Activated T-helper 1 cell treated with anti-CD3 and anti-CD28 coated beads, Interleukin-2, amount 50 U/mL, for 16 hours (primary cell): ENCODE measurements at regions not wholly inside any gene's neighbourhood (a gene's known extent, or its start where the extent isn't known, plus 50 kb on each side); places are given as distances from the start of the nearest gene placed in this dataset.
"Not testable (repeated sequence)": the region's sequence is repeated elsewhere in the genome, so short reads cannot be mapped to it uniquely, and the experiment has no call there.

Experiments used
- DNase-seq, 2 donors: peaks; one replicate each; pipeline ENCODE4 v3.0.0-alpha.2; 2020; ENCODE audit warnings: low read depth in 1 of 2, low spot score in 1 of 2

DNA sequence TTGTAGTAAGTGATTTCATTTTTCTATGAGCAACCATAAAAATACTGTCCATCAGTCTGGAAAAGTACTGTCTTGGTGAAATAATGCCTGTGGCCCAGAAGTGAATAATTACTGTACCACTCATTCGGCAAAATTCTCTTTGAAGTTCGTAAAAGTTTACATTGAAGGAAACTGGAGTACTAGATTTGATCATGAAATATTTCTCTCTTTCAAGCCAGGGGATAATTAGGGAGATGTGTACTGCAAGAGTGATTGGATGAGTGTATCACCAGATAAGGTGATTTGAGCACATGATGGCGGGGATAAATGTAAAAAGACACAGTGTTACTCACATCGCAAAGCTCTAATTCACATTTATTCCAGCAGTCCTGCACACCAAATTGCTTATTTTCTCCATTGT is 883.2 kb upstream of the PIK3C3 start:
- DNase-seq, result no peak

- DNase-seq, result no peak
Observed at GRCh38 chr18:41069167-41069566, 885.9 kb upstream of the PIK3C3 start.

DNA sequence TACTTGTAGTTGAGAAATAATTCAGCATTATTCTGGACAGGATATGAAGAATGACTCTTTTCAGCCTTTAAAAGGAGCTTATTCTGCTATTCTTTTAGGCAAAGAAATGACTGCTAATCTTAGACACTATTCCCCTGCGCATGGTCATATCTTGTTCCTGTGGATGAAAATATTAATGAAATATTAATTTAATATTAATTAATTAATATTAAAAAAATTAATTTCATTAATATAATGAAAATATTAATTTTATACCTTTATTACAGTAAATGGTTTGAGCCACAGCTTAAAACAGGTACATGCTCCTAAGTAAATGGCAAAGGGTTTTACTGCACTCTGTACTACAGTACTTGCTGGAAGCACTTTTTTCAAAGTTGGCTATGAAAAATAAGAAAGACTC is 890.1 kb upstream of the PIK3C3 start:
- DNase-seq, result no peak

- DNase-seq, result no peak
Observed at GRCh38 chr18:41060967-41061366, 894.1 kb upstream of the PIK3C3 start.

- no peak for DNase-seq
Observed at GRCh38 chr18:41059126-41059415, 896.0 kb upstream of the PIK3C3 start.

- DNase-seq, result no peak
Observed at GRCh38 chr18:41058351-41059125, 896.5 kb upstream of the PIK3C3 start.

GRCh38 chr18:41052625-41053024 is 902.4 kb upstream of the PIK3C3 start:
- DNase-seq, result no peak

- DNase-seq, result not testable (repeated sequence)
Observed at GRCh38 chr18:41046250-41046649, 908.8 kb upstream of the PIK3C3 start.

DNA sequence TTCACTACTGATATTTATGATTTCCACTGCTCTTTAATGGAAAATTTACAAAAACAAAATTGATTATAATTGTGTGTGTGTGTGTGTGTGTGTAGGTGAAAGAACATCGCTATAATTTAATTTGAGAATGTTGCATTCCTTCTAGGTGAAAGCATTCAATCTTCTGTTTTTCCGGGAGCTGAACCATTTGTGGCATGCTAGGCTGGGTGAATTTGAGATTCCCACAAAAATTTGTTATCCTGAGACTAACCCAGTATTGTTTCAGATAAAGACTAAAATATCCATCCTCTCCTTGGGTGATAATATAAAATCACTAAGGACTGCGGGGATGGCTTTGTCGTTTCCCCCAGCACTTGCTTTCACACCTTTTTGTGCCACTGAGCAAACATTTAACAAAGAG is 911.2 kb upstream of the PIK3C3 start:
- no peak for DNase-seq

DNA sequence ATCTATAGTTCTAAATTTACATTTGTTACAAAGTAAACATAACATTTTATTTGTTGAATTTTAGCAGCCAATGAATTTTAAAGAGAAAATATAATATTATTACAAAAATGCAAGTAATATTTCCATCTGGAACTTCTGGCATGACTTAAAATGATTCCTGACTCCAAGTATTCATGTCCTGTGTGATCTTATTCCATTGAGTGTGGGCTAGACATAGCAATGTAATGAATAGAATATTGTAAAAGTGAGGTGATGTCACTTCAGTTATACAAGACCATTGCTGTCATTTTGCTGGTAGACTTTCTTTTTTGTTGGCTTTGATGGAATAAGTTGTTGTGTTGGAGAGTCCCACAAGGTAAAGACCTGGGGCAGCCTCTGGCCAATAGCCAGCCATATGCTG is 912.2 kb upstream of the PIK3C3 start:
- no peak for DNase-seq

DNA sequence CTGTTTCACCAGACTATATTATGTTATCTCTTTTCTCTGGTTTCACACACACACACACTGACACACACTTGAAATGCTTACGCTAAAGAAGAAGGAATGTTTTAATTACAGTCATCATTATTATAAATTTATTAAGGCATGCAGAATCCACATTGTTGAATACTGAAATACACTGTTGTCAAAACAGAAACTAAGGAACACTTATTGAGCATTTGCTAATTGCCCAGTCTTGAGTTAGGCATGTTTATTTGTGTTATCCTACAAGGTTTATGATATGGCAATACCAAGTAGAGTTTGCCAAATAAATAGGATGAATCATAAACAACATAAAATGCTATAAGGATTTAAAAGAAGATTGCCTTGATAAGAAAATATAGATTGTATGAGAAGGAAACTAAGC is 917.0 kb upstream of the PIK3C3 start:
- DNase-seq, result no peak

- no peak for DNase-seq
Observed at GRCh38 chr18:41036346-41036745, 918.7 kb upstream of the PIK3C3 start.

DNA sequence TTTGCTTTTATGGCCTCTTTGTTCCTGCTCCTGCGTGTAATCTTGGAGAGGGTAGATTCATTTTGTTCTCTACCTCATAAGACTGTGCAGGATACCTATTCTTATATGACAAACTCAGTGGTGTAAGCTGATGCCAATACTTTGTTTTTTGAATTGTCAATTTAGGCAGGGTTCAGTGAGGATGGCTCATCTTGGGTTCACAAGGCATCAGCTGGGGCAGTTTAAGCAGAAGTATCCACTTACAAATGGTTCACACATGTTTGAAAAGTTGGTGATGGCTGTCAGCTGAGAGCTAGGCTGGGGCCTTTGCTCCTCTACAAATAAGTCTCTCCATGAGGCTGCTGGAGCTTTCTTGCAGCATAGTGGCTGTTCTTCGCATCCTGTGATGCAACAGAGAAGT is 920.6 kb upstream of the PIK3C3 start:
- no peak for DNase-seq

- no peak for DNase-seq
Observed at GRCh38 chr18:41025666-41026065, 929.4 kb upstream of the PIK3C3 start.

DNA sequence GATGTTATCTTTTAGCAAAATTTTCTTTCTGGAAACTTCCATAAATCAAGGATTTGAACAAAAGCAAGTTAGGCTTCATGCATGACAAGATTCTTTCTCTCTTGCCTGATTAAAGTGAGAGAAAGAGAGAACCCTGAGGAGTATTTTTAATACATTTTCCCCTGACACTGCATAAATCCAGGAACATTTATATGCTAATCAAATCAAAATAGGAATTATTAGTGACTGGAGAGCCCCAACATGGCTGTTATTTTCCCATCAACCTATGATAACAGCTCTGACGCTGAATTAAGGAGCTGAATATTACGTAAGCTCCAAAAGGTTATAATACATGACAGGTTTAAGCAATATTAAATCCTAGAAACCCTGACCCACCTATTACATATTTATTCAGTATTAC is 930.2 kb upstream of the PIK3C3 start:
- DNase-seq, result no peak

- DNase-seq, result no peak
Observed at GRCh38 chr18:41022484-41022883, 932.5 kb upstream of the PIK3C3 start.

DNA sequence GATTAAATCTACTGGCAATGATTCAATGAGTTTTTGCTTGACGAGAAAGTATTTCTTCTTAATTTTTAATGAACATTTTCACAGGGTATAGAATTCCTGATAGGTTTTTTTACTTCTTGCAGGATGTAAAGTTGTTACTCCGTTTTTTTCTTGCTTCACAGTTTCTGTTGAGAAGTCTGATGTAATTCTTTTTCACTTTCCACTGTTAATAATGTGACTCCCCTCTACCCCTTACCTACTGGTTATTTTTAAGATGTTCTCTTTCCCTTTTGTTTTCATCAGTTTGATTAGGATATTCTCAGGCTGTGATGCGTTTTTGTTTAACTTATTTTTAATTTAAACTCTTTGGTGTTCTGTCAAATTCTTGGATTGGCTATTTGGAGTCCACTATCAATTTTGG is 933.9 kb upstream of the PIK3C3 start:
- no peak for DNase-seq

GRCh38 chr18:41012194-41012593 is 942.8 kb upstream of the PIK3C3 start:
- no peak for DNase-seq

DNA sequence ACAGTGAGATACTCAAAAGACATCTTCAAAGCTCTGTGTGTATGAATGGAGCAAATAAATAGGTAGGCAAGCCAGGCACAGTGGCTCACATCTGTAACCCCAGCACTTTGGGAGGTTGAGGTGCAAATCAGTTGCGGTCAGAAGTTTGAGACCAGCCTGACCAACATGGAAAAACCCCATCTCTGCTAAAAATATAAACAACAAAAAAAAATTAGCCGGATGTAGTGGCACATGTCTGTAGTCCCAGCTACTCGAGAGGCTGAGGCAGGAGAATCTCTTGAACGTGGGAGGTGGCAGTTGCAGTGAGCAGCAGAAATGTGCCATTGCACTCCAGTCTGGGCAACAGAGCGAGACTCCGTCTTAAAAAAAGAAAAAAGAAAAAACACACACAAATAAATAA is 945.1 kb upstream of the PIK3C3 start:
- no peak for DNase-seq

DNA sequence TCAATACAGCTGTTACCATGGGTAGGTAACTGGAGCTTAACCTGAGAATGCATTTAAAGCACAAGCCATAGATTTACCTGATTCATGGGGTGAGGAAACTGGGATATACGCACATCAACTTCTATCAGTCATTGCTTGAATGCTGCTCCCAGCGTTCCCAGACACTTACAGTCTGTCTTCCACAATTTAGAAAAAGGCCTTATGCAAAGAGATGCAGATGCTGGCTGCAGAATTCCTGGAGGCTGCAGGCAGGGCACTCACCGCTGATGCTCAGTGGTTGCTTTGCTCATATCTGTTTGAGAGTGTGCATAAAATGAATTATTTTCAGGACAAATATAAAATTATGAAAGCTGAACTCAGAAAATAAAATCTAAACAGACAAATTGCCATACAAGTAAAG is 950.7 kb upstream of the PIK3C3 start:
- no peak for DNase-seq

- no peak for DNase-seq
Observed at GRCh38 chr18:40995529-40995928, 959.5 kb upstream of the PIK3C3 start.

DNA sequence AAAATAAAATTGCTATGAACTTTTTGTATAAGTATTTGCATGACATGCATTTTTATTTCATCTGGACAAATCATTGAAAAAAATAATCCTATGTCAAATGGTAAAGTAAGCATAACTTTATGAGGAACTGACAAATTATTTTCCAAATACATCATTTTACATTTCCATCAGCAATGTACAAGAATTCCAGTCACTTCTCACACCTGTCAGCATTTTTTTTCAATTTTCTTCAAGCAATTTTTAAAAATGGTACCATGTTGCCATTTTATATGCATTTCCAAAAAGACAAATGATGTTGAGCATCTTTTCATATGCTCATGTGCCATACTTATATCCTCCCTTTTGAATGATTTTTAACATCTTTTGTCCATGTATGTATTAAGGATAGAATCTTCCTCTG is 961.7 kb upstream of the PIK3C3 start:
- DNase-seq, result no peak

GRCh38 chr18:40987581-40987980 is 967.5 kb upstream of the PIK3C3 start:
- no peak for DNase-seq

- no peak for DNase-seq
Observed at GRCh38 chr18:40985436-40985835, 969.6 kb upstream of the PIK3C3 start.
